Memory B cell (primary cell): ENCODE measurements at regions not wholly inside any gene's neighbourhood (a gene's known extent, or its start where the extent isn't known, plus 50 kb on each side); places are given as distances from the start of the nearest gene placed in this dataset.

Experiments used
- ATAC-seq: fragments of 150-1000 bp; cut with Tn5 transposase; 2 replicates; pipeline ENCODE4 v1.10.0; 2021; ENCODE audit warnings: low read depth, mild to moderate bottlenecking, moderate library complexity
- DNase-seq, 2 donors: peaks; one replicate each; pipeline ENCODE4 v3.0.0; 2022; ENCODE audit warnings: low spot score in 2 of 2
- H3K27ac Mint-ChIP-seq: one replicate; pipeline ENCODE4 v1.8.0; 2022; ENCODE audit warnings: mild to moderate bottlenecking, moderate library complexity, mixed read lengths
- H3K27me3 Mint-ChIP-seq: one replicate; pipeline ENCODE4 v1.8.0; 2022; ENCODE audit warnings: mixed read lengths
- H3K36me3 Mint-ChIP-seq: one replicate; pipeline ENCODE4 v1.8.0; 2022; ENCODE audit warnings: mild to moderate bottlenecking, mixed read lengths
- H3K4me1 Mint-ChIP-seq: one replicate; pipeline ENCODE4 v1.8.0; 2022; ENCODE audit warnings: mixed read lengths
- H3K4me3 Mint-ChIP-seq: one replicate; pipeline ENCODE4 v1.8.0; 2022; ENCODE audit warnings: mild to moderate bottlenecking, moderate library complexity, mixed read lengths
- H3K9me3 Mint-ChIP-seq: one replicate; pipeline ENCODE4 v1.8.0; 2022; ENCODE audit warnings: mixed read lengths

DNA sequence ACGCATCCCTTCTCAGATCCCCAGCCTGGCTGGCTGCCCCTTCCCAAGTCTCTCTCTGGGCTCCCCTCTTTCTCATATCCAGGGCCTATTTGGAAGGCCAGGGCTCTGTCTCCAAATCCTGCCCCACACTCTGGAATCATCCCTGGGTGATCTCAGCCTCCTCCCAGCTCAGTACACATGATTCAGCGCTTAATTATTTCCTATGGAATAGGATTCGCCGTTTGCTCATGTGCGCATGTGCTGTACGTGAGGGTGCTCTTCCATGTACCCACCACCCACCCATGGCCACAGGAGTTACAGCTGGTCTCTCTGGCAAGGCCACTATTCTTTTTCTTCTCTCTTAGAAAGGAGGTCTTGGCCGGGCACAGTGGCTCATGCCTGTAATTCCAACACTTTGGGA, 81.7 kb upstream of the FOXP4 start:
- DNase-seq (no peak), ATAC-seq (no peak)
- H3K27ac Mint-ChIP-seq: no peak overlapping the region
- H3K36me3 Mint-ChIP-seq: no peaks in the 10 kb centered on the region
- H3K4me3 Mint-ChIP-seq: no peak overlapping the region
- H3K9me3 Mint-ChIP-seq: no peaks in the 10 kb centered on the region
- H3K27me3 Mint-ChIP-seq: peaks cover 23% of the 10 kb centered on the region
- H3K4me1 Mint-ChIP-seq: peaks cover 2% of the 10 kb centered on the region

DNA sequence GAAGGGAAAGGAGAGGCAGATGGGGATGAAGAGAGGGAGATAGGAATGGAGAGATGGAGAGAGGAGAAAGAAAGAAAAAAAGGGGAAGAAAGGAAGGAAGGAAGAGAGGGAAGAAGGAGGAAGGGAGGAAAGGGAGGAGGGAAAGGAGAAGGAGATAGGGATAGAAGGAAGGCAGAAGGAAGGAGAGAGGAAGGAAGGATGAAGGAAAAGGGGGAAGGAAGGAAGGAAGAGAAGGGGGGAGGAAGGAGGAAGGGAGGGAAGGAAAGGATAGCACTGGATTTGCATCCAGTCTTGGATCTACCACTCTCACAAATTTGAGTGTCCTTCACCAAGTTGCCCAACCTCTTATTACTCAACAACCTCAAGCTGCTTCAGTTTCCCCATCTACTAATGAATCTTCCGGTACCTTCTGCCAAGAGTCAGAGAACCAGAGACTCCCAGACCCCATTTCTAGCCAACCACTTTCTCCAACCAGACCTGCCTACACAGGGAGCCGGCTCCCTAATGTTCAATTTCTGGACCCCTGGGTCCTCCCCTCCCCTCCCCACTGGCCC, 79.7 kb upstream of the FOXP4 start:
- ATAC-seq: no peak
- H3K4me3 Mint-ChIP-seq: no peak overlapping the region
- peaks cover 7% of the 10 kb centered on the region for H3K4me1 Mint-ChIP-seq
- no peak for DNase-seq
- peaks cover 32% of the 10 kb centered on the region for H3K27me3 Mint-ChIP-seq
- H3K27ac Mint-ChIP-seq: no peak overlapping the region
- no peaks in the 10 kb centered on the region for H3K36me3 Mint-ChIP-seq
- H3K9me3 Mint-ChIP-seq: no peaks in the 10 kb centered on the region

DNA sequence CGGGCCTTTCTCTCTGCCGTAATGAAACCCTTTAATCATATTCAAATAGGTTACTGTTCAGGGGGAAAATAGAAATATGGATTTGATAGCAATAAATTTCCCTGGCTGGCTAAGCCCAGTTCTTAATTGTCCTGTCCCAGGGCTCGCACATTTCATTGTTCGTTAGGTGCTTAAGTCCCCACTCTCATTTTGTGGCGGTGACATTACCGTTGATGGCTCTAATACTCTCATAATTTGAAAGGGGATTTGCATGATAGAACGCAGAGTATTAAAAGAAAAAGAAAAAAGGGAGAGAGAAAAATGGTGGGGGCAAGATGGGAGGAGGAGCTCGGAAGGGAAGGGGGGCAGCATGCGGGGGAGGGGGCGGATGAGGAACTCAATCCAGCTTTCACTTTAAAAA, 79.1 kb upstream of the FOXP4 start:
- peaks cover 33% of the 10 kb centered on the region for H3K27me3 Mint-ChIP-seq
- DNase-seq (no peak), ATAC-seq (no peak)
- no peaks in the 10 kb centered on the region for H3K36me3 Mint-ChIP-seq
- H3K9me3 Mint-ChIP-seq: no peaks in the 10 kb centered on the region
- peaks cover 7% of the 10 kb centered on the region for H3K4me1 Mint-ChIP-seq
- H3K27ac Mint-ChIP-seq: no peak overlapping the region
- H3K4me3 Mint-ChIP-seq: no peak overlapping the region

- Mint-ChIP-seq H3K36me3 (no peaks in the 10 kb centered on the region), H3K27ac (no peak overlapping the region), H3K4me3 (no peak overlapping the region), H3K9me3 (no peaks in the 10 kb centered on the region), H3K4me1 (peaks cover 7% of the 10 kb centered on the region), H3K27me3 (peaks cover 35% of the 10 kb centered on the region)
- DNase-seq (no peak), ATAC-seq (no peak)
Measured at GRCh38 chr6:41467627-41468404, 78.4 kb upstream of the FOXP4 start.

DNA sequence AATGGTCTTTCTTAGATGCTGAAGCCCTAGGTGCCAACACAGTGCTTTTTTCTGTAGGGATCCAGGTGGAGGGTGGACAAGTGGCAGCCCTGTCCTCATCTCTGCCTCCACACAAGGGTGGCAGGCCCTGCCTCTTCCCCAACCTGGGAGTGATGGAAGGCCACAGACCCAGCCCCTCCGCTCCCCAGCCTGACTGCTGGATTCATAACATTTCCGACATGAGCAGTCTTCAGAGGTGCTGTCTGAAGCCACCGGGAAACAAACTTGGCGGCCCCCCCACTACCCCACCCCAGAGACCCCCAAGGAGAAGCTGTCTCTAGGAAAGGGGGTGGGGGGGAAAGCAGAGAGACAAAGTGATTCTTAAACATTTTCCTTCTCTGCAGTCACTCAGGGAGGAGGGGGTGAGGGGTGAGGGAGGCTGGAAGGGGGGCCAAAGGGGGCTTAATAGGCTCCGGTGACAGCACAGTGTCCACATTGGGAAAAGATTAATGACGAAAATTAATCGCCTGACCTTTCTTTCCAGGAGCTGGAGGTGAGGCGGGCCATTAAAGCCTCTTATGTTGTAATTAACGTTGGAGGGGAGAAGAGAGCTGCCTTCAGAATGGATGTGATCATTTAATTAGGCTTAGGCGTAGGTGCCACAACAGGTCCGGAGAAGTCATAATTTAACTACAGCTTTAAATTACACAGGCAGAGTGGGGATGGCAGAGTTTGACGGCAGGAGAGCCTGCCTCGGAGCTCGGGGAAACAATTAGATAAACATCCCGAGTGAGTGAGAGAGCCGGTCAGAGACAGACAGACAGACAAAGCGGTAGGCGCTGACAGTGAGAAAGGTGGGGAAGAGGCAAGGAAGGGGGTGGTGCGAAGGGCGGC, 76.8 kb upstream of the FOXP4 start:
- DNase-seq: no peak
- peak overlapping the region; percentile 70 for H3K4me3 Mint-ChIP-seq
- no peaks in the 10 kb centered on the region for H3K9me3 Mint-ChIP-seq
- no peaks in the 10 kb centered on the region for H3K36me3 Mint-ChIP-seq
- peaks cover 4% of the 10 kb centered on the region for H3K4me1 Mint-ChIP-seq
- ATAC-seq: no peak
- peaks cover 36% of the 10 kb centered on the region for H3K27me3 Mint-ChIP-seq
- no peak overlapping the region for H3K27ac Mint-ChIP-seq

- peaks cover 38% of the 10 kb centered on the region for H3K27me3 Mint-ChIP-seq
- ATAC-seq (peak; percentile 62), DNase-seq (peak in 1 of 2 donors; percentile 26)
- H3K4me3 Mint-ChIP-seq: peak overlapping the region; percentile 70
- H3K27ac Mint-ChIP-seq: no peak overlapping the region
- no peaks in the 10 kb centered on the region for H3K36me3 Mint-ChIP-seq
- peaks cover 4% of the 10 kb centered on the region for H3K4me1 Mint-ChIP-seq
- no peaks in the 10 kb centered on the region for H3K9me3 Mint-ChIP-seq
Measured at GRCh38 chr6:41470029-41470330, 76.2 kb upstream of the FOXP4 start.

GRCh38 chr6:41470331-41471063, 75.7 kb upstream of the FOXP4 start:
- peaks cover 39% of the 10 kb centered on the region for H3K27me3 Mint-ChIP-seq
- no peaks in the 10 kb centered on the region for H3K9me3 Mint-ChIP-seq
- H3K27ac Mint-ChIP-seq: no peak overlapping the region
- H3K36me3 Mint-ChIP-seq: no peaks in the 10 kb centered on the region
- peak overlapping the region; percentile 70 for H3K4me3 Mint-ChIP-seq
- peaks cover 4% of the 10 kb centered on the region for H3K4me1 Mint-ChIP-seq
- ATAC-seq (no peak), DNase-seq (no peak)

GRCh38 chr6:41471064-41471895, 74.9 kb upstream of the FOXP4 start:
- ATAC-seq: no peak
- Mint-ChIP-seq H3K27ac (no peak overlapping the region), H3K36me3 (no peaks in the 10 kb centered on the region), H3K27me3 (peaks cover 36% of the 10 kb centered on the region), H3K9me3 (no peaks in the 10 kb centered on the region), H3K4me3 (no peak overlapping the region), H3K4me1 (peaks cover 4% of the 10 kb centered on the region)
- DNase-seq: no peak

DNA sequence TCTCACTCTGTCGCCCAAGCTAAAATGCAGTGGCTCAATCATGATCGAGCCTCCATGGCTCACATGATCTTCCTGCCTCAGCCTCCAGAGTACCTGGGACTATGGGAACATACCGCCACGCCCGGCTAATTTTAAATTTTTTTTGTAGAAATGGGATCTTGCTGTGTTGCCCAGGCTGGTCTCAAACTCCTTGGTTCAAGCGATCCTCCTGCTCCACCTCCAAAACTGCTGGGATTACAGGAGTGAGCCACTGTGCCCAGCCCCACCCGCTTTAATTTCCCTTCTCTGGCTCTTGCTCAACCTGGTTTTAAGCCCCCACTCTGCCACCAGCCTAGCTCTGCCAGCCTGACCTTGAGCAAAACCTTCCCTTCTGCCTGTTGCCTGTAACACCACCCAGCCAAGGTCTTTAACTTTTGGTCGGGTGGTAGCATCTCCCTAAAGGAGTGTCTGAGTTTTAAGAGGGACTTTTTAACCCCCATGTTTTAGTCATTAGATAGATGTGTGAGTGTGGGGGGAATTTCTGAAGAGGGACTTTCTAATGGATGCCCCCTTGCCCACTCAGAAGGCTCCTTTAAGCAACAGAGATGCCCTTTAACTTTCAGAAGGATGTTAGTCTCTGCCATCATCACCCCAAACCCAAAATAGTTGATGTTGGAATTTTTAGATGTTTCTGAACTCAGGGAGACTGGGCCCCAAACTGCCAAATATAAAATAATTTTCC, 71.8 kb upstream of the FOXP4 start:
- Mint-ChIP-seq H3K4me3 (no peak overlapping the region), H3K27ac (no peak overlapping the region), H3K4me1 (peaks cover 4% of the 10 kb centered on the region), H3K9me3 (no peaks in the 10 kb centered on the region), H3K27me3 (peaks cover 40% of the 10 kb centered on the region), H3K36me3 (no peaks in the 10 kb centered on the region)
- DNase-seq: no peak
- no peak for ATAC-seq

GRCh38 chr6:41475164-41475563, 71.0 kb upstream of the FOXP4 start:
- Mint-ChIP-seq H3K36me3 (no peaks in the 10 kb centered on the region), H3K27me3 (peaks cover 36% of the 10 kb centered on the region), H3K27ac (no peak overlapping the region), H3K4me3 (no peak overlapping the region), H3K9me3 (no peaks in the 10 kb centered on the region), H3K4me1 (no peaks in the 10 kb centered on the region)
- no peak for ATAC-seq
- DNase-seq: no peak

GRCh38 chr6:41475737-41476357, 70.3 kb upstream of the FOXP4 start:
- H3K9me3 Mint-ChIP-seq: no peaks in the 10 kb centered on the region
- H3K36me3 Mint-ChIP-seq: no peaks in the 10 kb centered on the region
- no peaks in the 10 kb centered on the region for H3K4me1 Mint-ChIP-seq
- DNase-seq (no peak), ATAC-seq (no peak)
- H3K27me3 Mint-ChIP-seq: peaks cover 35% of the 10 kb centered on the region
- no peak overlapping the region for H3K4me3 Mint-ChIP-seq
- H3K27ac Mint-ChIP-seq: no peak overlapping the region

DNA sequence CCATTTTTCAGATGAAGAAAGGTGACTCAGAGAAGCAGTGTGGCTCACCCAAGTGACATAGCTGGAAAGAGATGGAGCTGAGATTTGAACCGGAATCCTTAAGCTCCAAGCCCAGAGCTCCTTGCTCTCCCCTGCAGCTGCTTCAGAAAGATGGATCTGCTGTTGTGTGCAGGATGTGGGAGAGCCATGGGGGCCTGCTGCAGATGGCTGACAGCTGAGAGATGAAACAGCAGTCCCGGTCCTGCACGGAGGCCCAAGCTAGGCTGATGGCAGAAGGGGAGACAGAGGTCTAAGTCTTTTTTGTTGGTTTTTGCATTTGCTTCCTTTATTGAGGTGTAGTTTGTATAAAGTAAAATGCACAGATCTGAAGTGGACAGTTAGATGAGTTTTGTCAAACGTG, 69.8 kb upstream of the FOXP4 start:
- ATAC-seq (no peak), DNase-seq (no peak)
- Mint-ChIP-seq H3K4me1 (no peaks in the 10 kb centered on the region), H3K36me3 (no peaks in the 10 kb centered on the region), H3K27ac (no peak overlapping the region), H3K9me3 (no peaks in the 10 kb centered on the region), H3K27me3 (peaks cover 31% of the 10 kb centered on the region), H3K4me3 (no peak overlapping the region)
